ENCODE measurements at regions not wholly inside any gene's neighbourhood (a gene's known extent, or its start where the extent isn't known, plus 50 kb on each side); places are given as distances from the start of the nearest gene placed in this dataset.

DNA sequence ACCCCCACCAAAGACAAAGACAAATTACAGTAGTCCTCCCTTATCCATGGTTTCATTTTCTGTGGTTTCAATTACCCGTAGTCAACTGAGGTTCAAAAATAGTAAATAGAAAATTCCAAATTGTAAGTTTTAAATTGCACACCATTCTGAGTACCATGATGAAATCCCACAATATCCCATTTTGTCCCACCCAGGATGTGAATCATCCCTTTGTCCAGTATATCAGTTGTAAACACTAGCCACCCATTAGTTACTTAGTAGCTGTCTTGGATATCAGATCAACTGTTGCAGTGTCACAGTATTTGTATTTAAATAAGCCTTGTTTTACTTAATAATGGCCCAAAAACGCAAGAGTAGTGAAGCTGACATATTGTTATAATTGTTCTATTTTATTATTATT, 364.0 kb upstream of the ARID1B start:
- DNase-seq (ENCODE audit: low read depth in 2 of 2): no peak

DNA sequence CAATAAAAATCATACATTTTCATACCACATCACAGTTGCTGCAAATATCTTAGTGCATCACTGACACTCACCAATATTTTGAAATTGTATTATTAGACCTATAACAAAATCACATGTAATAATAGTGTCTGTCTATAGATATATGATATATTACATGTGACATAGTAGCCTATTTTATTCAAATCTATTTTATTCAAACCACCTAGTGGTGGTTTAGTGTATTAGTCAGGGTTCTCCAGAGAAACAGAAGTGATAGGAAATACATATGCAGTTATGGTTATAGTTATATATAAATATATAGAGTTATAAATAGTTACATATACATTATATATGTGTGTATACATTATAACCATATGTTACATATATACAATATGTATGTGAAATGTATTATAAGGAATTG, 366.5 kb upstream of the ARID1B start:
- no peak for DNase-seq (ENCODE audit: low read depth in 2 of 2)

GRCh38 chr6:156408655-156409054, 368.5 kb upstream of the ARID1B start:
- no peak for DNase-seq (ENCODE audit: low read depth in 2 of 2)

- no peak for DNase-seq (ENCODE audit: low read depth in 2 of 2)
Measured at GRCh38 chr6:156407334-156407733, 369.8 kb upstream of the ARID1B start.

DNA sequence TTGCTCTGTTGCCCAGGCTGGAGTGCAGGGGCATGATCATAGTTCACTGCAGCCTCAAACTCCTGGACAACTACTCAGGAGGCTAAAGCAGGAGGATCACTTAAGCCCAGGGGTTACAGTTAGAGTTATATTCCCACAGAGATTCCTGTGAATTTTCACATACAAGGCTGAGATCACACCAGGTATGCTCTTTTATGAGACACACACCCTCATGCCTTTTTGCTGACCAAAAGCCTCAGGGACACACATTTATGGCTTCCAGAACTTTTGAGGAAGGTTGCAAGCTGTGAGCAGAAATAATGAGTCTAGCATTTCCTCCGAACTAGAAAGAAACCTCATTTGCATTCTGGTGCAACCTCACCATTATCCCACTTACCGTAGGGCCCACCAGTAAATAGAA, 370.5 kb upstream of the ARID1B start:
- DNase-seq (ENCODE audit: low read depth in 2 of 2): no peak

GRCh38 chr6:156406099-156406498, 371.1 kb upstream of the ARID1B start:
- DNase-seq (ENCODE audit: low read depth in 2 of 2): no peak

DNA sequence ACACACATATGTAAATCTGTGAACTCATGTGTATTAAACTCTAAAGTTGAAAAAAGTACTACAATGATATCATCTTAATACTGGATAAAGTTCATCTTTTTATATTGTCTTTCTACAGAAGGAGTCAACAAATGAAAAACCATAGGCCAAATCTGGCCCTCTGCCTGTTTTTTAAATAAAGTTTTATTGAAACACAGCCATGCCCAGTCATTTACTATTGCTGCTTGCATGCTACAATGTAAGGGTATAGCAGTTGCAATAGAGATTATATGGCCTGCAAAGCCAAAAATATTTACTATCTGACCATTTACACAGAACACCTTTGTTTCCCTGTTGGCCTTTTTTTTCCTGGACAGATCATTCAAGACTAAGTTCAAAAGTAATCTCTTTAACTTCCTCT, 374.6 kb upstream of the ARID1B start:
- no peak for DNase-seq (ENCODE audit: low read depth in 2 of 2)

DNA sequence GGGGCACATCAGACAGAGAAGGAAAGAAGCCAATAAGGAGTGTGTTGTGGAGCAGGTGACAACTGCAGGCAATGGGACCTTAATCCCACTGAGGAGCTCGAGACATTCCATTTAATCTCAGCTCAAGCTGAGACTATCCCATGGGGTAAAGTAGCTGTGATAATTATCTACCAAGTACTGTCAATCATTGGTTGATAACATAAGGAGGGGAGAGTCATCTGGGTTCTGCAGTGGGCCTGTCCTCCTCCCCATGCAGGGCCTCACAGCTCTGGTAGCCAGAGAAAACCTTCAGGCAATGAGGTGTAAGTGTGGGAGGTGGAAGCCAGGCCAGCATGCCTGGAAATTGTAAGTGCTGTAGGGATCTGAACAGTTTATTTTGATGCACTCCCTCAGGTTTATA, 375.0 kb upstream of the ARID1B start:
- no peak for DNase-seq (ENCODE audit: low read depth in 2 of 2)

- DNase-seq (ENCODE audit: low read depth in 2 of 2): no peak
Measured at GRCh38 chr6:156400487-156400886, 376.7 kb upstream of the ARID1B start.

GRCh38 chr6:156398966-156399365, 378.2 kb upstream of the ARID1B start:
- no peak for DNase-seq (ENCODE audit: low read depth in 2 of 2)

DNA sequence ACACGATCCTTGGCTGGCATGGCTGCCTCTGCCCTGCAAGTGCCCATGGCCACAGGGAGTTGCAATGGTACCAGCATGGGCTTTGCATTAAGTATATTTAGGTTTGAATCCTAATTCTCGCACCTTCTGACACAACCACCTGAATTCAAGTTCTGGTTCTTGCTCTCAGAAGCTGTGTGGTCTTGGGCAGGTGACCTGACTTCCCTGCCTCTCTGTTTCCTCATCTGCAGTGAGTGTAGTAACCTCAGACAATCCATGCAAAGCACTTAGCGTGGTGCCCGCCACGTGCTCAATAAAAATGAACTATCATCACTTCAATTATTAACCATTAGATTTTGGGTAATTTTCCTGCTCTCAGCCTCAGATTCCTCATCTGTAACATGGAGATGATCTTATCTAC, 378.8 kb upstream of the ARID1B start:
- no peak for DNase-seq (ENCODE audit: low read depth in 2 of 2)

GRCh38 chr6:156396791-156397418, 380.3 kb upstream of the ARID1B start:
- DNase-seq (ENCODE audit: low read depth in 2 of 2): no peak

GRCh38 chr6:156396068-156396771, 381.0 kb upstream of the ARID1B start:
- DNase-seq (ENCODE audit: low read depth in 2 of 2): no peak

DNA sequence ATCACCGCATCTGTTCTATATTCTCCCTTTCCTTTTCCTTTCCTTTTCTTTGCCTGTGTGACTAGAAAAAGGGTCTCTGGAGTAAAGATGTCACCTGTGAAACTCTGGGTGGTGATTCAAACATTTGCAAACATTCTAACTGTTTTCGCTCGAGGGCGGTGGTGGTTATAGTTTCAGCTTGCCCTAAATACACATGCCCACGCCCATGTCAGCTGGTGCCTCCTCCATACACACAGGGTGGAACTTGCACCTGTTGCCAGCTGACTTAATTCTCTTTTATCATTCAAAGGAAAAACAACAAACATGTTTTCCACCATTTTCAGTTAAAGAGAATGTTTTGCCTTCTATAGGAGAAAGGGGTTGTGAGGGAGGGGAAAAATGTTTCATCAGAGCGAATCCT, 381.9 kb upstream of the ARID1B start:
- no peak for DNase-seq (ENCODE audit: low read depth in 2 of 2)

DNA sequence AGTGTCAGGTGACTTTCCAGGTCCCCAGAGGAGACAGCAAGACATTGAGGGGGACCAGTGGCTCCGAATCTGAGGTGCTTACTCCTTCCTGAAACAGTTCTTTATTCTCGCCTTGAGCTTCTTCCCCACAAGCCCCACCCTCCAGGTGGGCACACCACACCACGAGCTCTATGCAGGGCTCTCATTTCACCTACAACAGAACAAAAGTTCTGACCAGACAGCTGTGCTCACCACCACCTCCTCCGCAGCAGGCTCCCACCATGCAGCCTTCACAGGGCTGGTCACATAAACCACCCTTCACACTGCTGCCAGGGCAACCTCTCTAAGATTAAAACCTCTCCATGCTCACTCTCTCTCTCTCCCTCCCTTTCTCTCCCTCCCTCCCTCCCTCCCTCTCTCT, 384.5 kb upstream of the ARID1B start:
- DNase-seq (ENCODE audit: low read depth in 2 of 2): no peak

GRCh38 chr6:156391977-156392376, 385.2 kb upstream of the ARID1B start:
- no peak for DNase-seq (ENCODE audit: low read depth in 2 of 2)

DNA sequence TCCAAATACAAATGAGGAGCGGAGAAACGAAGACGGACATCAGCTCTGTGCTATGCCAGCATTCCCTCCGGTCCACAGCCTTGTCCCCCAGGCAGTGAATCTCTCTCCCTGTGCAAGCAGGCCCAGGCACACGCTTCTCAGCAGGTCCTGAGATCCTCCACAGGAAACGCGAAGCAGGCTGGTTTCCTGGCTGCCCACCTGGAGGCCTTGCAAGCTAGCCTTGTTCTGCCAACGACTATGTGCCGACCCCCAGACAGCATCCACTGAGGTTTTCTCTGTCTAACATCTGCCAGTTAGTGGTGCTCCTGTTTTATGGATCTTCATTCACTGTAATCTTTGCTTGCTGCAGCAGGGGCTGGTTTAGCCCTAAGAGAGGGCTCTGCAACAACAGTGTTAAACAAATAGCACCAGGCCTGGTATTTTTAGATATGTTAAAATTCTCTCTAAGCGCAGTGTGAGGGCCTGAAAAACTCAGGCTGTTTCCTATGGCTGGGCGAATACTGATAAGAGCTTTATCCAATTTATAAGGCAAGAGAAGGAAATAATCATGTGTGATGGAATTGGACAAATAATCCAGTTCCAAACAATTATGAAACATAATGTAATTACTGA, 386.0 kb upstream of the ARID1B start:
- DNase-seq (ENCODE audit: low read depth in 2 of 2): no peak

DNA sequence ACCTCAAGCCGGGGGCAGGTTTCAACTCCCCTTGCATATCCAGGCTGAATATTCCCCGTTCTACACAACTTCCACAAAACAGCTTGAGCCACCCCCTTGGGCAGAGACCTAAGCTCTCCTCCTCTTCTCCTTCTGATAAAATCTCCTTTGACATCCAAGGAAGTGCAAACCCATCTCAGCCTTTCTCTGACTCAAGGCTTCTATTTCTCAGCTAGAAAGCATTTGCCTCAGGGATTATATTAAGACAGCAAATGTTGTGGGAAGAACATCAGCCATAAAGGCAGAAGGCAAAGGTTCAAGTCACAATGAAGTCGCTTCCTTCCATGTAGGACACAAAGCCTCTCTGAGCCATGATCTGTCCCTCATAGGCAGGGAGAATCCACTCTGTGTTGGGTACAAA, 386.6 kb upstream of the ARID1B start:
- no peak for DNase-seq (ENCODE audit: low read depth in 2 of 2)

- DNase-seq (ENCODE audit: low read depth in 2 of 2): no peak
Measured at GRCh38 chr6:156389296-156389695, 387.9 kb upstream of the ARID1B start.

- no peak for DNase-seq (ENCODE audit: low read depth in 2 of 2)
Measured at GRCh38 chr6:156387472-156387871, 389.7 kb upstream of the ARID1B start.

DNA sequence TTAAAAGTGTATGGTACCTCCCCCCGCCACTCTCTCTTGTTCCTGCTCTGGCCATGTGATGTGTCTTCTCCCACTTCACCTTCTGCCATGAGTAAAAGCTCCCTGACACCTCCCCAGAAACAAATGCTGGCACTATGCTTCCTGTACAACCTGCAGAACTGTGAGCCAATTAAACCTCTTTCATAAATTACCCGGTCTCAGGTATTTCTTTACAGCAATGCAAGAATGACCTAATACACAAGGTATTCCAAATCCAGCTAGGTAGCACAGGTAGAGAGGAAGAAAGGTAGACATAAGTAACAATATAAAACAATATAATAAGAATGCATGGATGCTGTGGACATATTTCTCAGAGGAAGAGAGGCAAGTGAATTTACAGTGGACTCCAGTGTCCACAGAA, 394.1 kb upstream of the ARID1B start:
- DNase-seq (ENCODE audit: low read depth in 2 of 2): no peak

DNA sequence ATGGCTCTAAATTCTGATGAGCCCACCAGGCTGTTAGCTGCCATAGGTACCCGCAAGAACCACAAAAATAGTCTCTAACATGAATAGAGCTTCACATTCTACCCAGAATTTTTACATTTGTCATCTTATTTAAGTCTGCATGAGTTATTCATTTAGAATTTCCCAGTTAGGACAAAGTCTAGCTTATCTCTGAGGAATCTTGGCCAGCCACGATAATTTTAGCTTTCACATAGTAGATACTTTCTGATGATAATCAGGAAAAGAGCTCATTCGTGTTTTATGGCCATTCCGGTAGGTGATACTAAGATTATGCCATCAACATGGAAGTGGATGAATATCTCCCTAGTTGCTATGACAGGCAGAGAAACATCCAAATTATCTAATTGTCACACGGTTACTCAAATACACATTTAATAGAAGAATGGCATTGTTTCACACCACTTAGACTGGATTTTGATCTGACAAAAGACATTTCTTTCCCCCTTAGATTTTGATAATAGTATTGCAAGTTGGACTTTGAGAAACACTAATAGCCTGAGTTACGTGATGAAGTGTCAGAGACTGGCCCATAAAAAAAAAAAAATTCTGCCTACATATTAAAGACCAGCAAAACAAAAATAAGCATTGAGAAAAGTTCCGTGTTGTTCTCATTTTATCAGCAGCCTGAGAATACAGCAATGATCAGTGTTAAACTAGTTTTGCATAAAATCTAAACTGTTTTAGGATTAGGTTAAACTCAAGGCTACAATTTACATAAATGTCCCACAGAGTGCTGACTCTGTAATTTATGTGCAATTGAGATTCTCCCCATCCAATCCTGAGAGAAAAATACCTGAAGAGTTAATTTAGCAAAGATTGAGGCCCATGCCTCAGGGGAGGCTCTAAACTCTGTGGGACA, 397.5 kb upstream of the ARID1B start:
- no peak for DNase-seq (ENCODE audit: low read depth in 2 of 2)
